GM12801 (cell line): ENCODE measurements at regions not wholly inside any gene's neighbourhood (a gene's known extent, or its start where the extent isn't known, plus 50 kb on each side); places are given as distances from the start of the nearest gene placed in this dataset.

ENCODE experiments used
- TF ChIP-seq, protein P1 (sequence below): IDR thresholded peaks from one replicate; pipeline ENCODE4 v1.5.1; 2011; ENCODE audit warnings: control low read depth; ENCODE audit not compliant: insufficient read length; ENCODE audit errors: extremely low read depth

DNA sequence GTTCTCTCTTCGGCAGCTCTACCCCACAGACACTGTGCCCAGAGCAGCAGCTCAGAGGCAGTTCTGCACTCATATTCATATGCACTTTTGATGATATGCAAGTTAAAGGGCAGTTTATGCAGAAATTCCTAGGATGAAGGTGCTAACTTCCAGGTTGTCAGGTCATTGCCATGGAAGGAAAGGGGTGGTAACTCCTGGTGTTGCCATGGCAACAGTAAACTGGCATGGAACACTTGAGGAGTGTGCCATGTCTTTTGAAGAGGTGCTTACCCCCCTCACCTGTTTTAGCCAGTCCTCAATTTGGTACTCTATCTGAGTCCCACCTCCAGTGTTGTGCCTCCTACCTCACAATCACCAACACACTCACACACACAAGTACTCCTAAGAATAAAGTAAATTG lies 539.4 kb upstream of the BTBD3 start:
- TF ChIP-seq, protein P1, sequence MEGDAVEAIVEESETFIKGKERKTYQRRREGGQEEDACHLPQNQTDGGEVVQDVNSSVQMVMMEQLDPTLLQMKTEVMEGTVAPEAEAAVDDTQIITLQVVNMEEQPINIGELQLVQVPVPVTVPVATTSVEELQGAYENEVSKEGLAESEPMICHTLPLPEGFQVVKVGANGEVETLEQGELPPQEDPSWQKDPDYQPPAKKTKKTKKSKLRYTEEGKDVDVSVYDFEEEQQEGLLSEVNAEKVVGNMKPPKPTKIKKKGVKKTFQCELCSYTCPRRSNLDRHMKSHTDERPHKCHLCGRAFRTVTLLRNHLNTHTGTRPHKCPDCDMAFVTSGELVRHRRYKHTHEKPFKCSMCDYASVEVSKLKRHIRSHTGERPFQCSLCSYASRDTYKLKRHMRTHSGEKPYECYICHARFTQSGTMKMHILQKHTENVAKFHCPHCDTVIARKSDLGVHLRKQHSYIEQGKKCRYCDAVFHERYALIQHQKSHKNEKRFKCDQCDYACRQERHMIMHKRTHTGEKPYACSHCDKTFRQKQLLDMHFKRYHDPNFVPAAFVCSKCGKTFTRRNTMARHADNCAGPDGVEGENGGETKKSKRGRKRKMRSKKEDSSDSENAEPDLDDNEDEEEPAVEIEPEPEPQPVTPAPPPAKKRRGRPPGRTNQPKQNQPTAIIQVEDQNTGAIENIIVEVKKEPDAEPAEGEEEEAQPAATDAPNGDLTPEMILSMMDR: no peak

DNA sequence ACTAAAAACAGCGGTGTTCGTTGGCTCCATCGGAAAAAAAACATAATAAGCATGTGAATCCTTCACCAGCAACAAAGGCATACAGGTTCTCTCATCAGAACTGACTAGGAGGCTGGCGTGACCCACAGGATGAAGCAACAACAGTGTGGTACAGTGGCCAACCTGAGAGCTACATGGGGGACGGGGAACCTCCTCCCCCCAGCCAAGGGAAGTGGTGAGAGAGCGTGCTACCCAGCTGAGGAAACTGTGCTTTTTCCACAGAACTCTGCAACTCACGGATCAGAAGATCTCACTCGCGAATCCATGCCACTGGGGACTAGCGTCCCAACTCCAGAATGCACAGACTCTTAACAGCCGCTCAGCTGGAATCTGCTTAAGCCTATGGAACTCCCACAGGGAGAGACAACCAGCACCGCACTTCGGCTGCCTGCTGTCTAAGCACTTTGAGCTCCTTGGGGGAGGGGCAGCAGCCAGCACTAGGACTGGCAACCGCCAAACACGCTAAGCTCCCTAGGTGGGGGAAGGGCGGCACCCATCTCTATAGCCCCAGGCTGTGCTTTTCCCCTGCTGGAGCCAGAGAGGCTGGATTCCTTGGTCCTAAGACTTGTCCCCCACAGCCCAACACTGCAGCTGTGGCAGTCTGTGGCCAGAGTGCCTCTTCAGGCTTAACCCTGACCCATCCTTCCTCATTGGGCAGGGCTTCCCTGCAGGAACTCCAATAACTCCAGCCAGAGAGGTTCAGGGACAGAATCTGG lies 538.3 kb upstream of the BTBD3 start:
- TF ChIP-seq, protein P1: no peak

DNA sequence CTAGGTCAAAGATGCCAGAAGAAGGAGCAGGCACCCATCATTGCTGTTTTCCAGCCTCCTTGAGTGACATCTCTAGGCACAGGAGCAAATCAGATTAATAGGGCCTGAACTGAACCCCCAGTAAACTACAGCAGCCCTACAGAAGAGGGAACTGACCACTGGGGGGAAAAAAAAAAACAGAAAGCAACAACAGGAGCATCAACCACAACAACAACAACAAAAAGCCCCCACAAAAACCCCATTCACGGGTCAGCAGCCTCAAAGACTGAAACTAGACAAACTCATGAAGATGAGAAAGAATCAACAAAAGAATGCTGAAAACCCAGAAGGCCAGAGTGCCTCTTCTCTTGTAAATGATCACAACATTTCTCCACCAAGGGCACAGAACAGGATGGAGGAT lies 537.4 kb upstream of the BTBD3 start:
- TF ChIP-seq, protein P1: no peak

DNA sequence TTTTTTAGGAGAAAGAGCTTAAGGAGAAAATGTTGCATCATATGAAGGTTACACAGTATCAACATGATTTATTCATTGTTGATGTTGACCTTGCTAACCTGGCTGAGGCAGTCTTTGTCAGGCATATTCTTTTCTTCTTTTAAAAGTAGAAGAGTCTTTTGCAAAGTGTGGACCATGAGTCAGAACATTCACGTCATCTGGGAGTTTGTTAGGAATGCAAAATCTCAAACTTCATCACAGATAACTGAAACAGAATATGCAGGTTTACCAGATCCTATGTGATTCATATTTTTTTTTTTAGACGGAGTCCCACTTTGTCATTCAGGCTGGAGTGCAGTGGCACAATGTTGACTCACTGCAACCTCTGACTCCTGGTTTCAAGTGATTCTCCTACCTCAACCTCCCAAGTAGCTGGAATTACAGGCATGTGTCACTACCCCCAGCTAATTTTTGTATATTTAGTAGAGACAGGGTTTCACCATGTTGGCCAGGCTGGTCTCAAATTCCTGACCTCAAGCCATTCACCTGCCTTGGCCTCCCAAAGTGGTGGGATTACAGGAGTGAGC lies 530.4 kb upstream of the BTBD3 start:
- TF ChIP-seq, protein P1: no peak

DNA sequence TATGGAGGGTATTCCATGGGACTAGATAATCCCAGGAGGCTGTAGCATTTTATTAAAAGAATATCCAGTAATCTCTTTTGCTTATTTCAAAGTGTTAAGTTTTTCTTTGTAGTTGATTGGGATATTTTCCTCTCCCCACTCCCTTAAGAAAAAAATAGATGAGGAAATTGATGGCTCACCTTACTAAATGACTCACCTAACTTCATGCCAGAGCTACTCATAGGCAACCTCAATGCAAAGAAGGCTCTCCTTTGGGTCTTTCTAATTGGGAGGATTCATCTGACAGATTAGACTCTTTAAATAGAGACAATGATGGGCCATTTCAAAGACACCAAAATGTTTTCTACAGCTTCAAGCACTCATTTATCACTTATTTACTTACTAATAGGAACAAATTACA lies 528.5 kb upstream of the BTBD3 start:
- TF ChIP-seq, protein P1: no peak

DNA sequence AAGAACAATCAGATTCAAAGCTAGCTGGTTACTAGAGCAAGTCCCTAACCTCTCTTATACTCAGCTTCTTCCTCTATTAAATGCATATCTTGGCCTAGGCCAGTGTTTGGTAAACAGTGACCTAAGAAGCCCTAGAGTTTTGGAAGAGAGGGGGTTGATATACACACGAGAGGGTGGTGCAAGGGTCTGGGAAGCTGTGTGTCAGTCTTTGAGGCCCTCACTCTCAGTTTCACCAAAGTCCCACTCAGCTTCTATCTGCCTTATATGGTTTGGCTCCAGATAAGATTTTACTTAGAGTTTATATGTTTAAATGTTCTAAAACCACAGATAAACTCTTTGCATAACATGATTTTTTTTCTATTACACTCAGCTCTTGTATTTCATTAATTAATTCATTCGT lies 526.1 kb upstream of the BTBD3 start:
- TF ChIP-seq, protein P1: no peak

DNA sequence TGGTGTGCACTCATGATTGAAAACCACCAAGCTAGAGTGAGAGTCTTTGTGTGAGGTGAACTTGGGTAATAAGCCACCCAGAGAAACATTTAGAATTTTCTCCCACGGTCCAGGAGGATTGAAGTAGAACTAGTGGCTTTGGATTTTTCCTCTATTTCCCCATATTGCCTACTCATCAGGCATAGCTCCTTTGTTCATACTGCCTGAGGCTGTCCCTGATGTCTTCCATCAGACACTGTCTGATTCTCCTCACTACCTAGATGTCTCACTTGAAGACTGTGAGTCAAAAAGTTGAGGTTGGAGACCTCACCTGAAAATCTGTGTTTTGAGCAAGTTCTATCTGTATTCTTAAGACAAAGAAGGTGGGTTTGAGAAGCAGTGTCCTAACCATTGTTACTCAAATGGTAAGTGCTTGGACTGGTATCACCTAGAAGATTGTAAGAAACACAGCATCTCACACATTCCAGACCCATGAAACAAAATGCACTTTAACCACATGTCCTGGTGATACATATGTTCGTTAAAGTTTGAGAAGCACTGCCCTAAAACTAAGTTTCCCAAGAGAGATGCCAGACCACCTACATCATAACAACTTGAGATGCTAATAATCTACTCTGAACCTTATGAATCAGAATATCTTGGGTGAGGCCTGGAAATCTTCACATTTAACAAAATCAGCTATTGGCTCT lies 523.4 kb upstream of the BTBD3 start:
- TF ChIP-seq, protein P1: no peak
